ENCODE measurements at regions not wholly inside any gene's neighbourhood (a gene's known extent, or its start where the extent isn't known, plus 50 kb on each side); places are given as distances from the start of the nearest gene placed in this dataset.

- no peak for TF ChIP-seq CTCF (conservative IDR thresholded peaks at IDR 0.05; ENCODE audit: low read length)
- TF ChIP-seq EZH2phosphoT487 (IDR thresholded peaks at IDR 0.05; ENCODE audit: borderline replicate concordance, low read depth, low read length), result no peak
Observed at GRCh38 chr2:185531721-185532120, 206.9 kb upstream of the FSIP2 start.
